Skin epidermis (tissue), 12 donors: ENCODE measurements at regions not wholly inside any gene's neighbourhood (a gene's known extent, or its start where the extent isn't known, plus 50 kb on each side); places are given as distances from the start of the nearest gene placed in this dataset.

Experiments
- H3K27ac ChIP-seq, 21 experiments: fragments of 200-600 bp; sonication (generic) in 11 of 21; one replicate each; pipeline ENCODE4 v1.5.0; 2020; ENCODE audit warnings: mild to moderate bottlenecking in 3 of 21, inconsistent platforms in 2 of 21, moderate library complexity in 2 of 21
- H3K4me3 ChIP-seq, 7 experiments: fragments of 200-600 bp; sonication (generic) in 2 of 7; one replicate each; pipeline ENCODE4 v1.5.0; 2020; ENCODE audit warnings: inconsistent platforms in 2 of 7, mild to moderate bottlenecking in 2 of 7, moderate library complexity in 1 of 7

- Histone ChIP-seq H3K27ac (no peak overlapping the region), H3K4me3 (no peak overlapping the region)
Measured at GRCh38 chr4:149923736-149924135, 108.1 kb upstream of the IQCM start.

DNA sequence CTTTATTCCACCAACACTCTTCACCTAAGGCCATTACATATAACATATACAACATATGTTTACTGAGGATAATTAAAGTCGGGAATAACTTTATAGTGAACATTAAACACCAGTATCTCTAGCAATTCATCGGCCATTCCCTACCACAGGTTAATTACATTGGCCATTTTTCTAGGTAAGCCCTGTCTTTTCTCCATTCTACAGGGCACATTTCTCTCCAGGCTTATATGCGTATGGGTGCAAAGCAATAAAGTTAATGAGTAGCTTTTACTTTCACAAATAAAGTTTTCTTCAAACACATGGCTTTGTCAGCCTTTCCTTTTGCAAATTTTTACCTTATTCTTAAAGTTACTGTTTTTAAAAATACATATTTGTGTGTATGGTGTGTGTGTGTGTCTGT is 111.9 kb upstream of the IQCM start:
- no peak overlapping the region for H3K4me3 ChIP-seq
- H3K27ac ChIP-seq = no peak overlapping the region

GRCh38 chr4:149928507-149928906 is 112.9 kb upstream of the IQCM start:
- H3K27ac ChIP-seq = no peak overlapping the region
- H3K4me3 ChIP-seq = no peak overlapping the region

DNA sequence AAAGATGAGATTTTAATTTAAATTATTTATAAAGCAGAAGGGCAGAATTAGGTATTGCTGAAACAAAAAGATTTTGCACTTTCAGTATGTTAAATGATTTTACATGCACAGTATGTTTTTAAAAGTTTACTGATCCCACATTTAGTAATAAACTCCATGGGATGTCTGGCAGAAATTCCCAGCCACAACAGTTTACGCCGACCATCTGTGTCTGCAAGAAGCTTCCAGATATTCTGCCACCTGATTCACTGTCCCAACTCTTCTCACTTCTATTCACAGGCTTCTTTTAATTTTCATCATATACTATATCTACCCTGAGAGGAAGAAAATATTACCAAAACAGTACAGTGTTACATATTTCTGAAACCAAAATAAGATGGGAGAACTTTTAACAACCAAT is 115.8 kb upstream of the IQCM start:
- Histone ChIP-seq H3K27ac (no peak overlapping the region), H3K4me3 (no peak overlapping the region)

GRCh38 chr4:149932188-149932587 is 116.5 kb upstream of the IQCM start:
- H3K4me3 ChIP-seq = no peak overlapping the region
- no peak overlapping the region for H3K27ac ChIP-seq

DNA sequence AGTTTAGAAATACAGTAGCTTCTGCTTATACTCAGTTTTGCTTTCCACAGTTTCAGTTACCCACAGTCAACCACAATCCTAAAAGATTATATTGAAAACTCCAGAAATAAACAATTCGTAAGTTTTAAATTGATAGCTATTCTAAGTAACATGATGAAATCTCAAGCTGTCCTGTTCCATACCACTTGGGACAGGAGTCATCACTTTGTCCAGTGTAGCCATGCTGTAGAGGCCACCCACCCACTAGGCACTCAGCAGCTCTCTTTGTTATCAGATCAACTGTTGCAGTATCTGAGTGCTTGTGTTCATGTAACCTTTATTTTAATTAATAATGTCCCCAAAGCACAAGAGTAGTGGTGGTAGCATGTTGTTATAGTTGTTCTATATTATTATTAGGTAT is 117.5 kb upstream of the IQCM start:
- H3K27ac ChIP-seq = no peak overlapping the region

GRCh38 chr4:149933883-149934282 is 118.2 kb upstream of the IQCM start:
- Histone ChIP-seq H3K27ac (no peak overlapping the region), H3K4me3 (no peak overlapping the region)

More for the DNA sequence above, 117.5 kb upstream of the IQCM start:
- H3K4me3 ChIP-seq = no peak overlapping the region

GRCh38 chr4:149949381-149949780 is 128.9 kb upstream of the DCLK2 start:
- no peak overlapping the region for H3K4me3 ChIP-seq
- H3K27ac ChIP-seq = no peak overlapping the region

DNA sequence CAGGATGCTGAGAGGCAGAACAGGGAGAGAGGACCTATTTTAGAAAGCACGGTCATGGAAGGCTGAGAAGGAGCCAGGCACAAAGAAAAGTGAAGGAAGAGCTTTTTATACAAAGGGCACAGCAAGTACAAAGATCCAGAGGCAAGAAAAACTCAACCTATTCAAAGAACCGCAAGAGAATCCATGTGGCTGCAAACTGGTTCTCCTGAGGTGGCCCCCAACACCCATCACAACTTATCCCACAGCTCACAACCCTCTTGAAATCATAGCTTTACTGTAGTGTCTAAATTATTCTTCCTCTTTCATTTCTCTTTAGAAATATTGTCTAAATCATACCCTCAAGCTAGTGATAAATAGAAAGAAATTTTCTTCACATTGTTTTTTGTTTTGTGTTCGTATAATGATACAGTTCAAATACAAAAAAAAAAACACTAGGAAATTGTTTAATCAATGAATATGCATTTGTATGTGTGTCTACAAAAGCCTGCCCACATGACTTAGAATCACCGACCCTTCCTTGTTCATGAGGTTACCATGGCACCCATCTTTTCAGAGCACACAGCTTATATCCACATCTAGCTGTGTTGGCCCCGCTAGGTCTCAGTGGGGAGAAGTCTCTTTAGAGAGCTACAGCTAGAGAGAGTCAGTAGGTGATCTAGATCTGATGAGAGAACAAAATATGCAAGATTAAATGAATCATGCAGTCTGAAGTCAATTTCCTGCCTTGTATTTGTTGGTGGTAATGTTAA is 126.9 kb upstream of the DCLK2 start:
- no peak overlapping the region for H3K4me3 ChIP-seq
- H3K27ac ChIP-seq = no peak overlapping the region

DNA sequence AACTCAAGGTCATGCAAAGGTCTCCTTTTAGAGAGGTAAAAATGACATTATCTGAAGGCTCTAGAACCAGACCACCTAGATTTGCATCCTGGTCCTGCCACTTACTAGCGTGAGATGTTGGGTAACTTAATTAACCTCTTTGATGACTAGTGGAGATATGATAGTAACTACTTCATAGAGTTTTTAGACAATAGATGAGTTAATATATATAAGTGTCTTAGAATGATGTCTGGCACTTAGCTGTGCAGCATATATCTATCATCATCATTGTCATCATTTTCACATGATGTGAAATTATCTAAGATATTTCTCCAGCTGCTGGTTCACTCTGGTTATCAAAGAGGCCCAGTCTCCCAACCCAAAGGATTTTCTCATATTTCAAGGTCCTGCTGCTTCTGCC is 126.1 kb upstream of the DCLK2 start:
- no peak overlapping the region for H3K27ac ChIP-seq
- H3K4me3 ChIP-seq = no peak overlapping the region

DNA sequence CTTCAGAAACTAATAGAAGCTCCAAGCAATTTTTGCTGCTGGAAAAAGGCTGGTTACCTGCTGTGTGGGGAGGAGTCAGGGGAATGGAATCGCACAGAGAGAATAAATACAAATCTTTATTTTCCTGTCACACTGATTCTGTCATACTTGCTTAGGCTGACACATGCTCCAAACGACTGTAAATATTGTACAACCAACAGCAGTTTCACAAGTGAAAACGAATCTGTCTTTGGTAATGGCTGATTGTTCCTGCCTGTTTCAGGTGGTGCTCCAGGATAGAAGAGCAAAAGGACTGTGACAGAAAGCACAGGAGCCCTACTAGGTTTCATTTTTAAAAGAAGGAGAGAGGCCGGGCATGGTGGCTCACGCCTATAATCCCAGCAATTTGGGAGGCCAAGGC is 125.5 kb upstream of the DCLK2 start:
- Histone ChIP-seq H3K4me3 (no peak overlapping the region), H3K27ac (no peak overlapping the region)

DNA sequence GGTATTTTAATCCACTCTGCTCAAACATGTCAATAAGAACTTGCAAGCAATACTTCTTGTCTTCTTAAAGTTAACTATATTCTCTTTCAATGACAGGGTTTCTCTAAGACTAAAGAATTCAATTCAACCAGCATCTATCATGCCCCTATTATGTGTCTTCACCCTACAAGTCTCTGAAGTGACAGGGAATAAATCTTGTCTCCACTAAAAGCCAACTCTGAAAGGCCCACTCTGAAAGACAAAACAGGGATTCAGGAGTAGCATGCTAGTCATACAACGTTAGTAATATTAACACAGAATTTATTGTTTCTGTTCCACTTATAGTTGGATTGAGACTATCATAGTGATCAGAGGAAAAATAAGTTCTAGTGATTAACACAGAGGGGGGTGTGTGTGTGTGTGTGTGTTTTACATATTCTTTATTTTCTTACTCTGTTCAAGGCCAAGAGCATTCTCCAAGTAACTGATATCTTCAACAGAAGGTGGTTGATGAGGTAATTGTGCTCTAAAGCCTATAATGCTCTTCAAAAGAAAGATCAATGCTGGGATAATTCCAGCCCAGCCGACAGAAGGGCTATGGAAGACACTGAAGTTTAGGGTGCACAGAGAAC is 122.4 kb upstream of the DCLK2 start:
- Histone ChIP-seq H3K4me3 (no peak overlapping the region), H3K27ac (no peak overlapping the region)

DNA sequence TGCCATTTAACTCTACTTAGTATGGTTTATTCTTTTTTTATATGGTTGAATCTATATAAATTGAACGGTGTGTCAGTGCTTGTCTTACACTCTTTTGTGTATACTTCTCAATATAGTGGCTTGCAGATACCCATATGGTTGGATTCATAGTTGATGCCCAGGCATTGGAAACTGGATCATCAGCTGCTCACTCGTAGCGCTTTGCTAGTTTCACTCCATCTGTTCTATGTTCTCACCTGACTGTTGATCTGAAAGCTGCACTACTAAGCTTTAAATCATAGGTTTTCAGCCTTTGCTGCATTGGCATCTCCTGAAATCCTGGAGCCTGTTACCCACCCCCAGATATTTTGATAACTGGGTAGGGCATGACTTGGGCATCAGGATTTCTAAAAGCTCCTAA is 121.6 kb upstream of the DCLK2 start:
- H3K4me3 ChIP-seq = no peak overlapping the region
- no peak overlapping the region for H3K27ac ChIP-seq

GRCh38 chr4:149961876-149962597 is 116.2 kb upstream of the DCLK2 start:
- Histone ChIP-seq H3K27ac (no peak overlapping the region), H3K4me3 (no peak overlapping the region)

GRCh38 chr4:149964001-149964796 is 114.0 kb upstream of the DCLK2 start:
- Histone ChIP-seq H3K4me3 (no peak overlapping the region), H3K27ac (no peak overlapping the region)

- H3K4me3 ChIP-seq = no peak overlapping the region
- H3K27ac ChIP-seq = no peak overlapping the region
Measured at GRCh38 chr4:149965206-149965605, 113.0 kb upstream of the DCLK2 start.

DNA sequence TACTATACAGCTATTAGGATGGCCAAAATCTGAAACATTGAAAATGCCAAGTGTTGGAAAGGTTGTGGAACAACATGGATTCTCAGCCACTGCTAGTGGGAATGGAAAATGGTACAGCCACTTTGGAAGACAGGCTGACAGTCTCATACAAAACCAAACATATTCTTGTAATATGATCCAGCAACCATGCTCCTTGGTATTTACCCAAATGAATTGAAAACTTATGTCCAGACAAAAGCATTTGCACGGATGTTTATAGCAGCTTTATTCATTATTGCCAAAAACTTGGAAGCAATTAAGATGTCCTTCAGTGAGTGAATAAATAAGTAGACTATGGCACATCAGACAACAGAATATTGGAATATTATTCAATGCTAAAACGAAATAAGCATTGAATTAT is 105.8 kb upstream of the DCLK2 start:
- no peak overlapping the region for H3K27ac ChIP-seq
- no peak overlapping the region for H3K4me3 ChIP-seq

DNA sequence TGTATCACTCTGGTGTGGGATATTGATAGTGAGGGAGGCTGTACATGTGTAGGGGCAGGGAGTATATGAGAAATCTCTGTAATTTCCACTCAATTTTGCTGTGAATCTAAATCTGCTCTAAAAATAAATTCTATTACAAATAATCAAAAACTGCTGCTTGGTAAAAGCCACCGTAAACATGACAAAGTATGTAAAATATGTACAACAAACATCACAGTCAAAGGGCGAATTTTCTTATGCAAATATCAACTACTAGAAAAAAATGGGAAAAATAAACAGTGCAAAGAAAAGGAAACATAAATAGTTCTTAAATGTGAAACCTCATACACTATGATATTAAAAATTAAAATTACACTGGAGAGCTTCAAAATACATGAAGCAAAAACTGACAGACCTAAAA is 105.1 kb upstream of the DCLK2 start:
- Histone ChIP-seq H3K27ac (no peak overlapping the region), H3K4me3 (no peak overlapping the region)

- Histone ChIP-seq H3K4me3 (no peak overlapping the region), H3K27ac (no peak overlapping the region)
Measured at GRCh38 chr4:149975172-149975571, 103.1 kb upstream of the DCLK2 start.

GRCh38 chr4:149980121-149980682 is 98.0 kb upstream of the DCLK2 start:
- H3K27ac ChIP-seq = no peak overlapping the region
- H3K4me3 ChIP-seq = no peak overlapping the region
